ENCODE measurements at regions not wholly inside any gene's neighbourhood (a gene's known extent, or its start where the extent isn't known, plus 50 kb on each side); places are given as distances from the start of the nearest gene placed in this dataset.

DNA sequence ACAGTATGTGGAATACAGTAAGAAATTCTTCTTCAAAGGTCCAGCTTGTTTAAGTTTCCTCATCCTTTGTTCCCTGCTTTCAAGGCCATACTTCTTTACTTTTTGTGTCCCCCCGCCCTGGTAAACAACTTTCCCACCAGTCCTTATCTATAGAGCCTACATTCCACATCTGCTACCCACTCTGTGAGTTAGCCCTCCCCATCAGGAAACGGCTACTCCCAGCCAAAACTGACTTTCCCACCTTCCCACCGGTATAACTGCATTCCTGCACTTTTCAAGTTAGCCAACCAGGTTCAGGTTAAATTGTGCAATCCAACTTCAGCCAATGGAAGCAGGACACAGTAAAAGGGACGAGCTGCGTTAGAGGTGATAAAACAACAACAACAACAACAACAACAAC, 186.9 kb downstream of the DDX3Y start:
- DNase-seq = no peak
- Histone ChIP-seq H3K4me3 (no peak overlapping the region), H3K4me1 (no peaks in the 10 kb centered on the region), H3K9me3 (peaks cover 0 to 3% of the 10 kb centered on the region in 2 donors), H3K27ac (no peak overlapping the region), H3K27me3 (no peaks in the 10 kb centered on the region), H3K36me3 (no peaks in the 10 kb centered on the region)
- intact Hi-C loops (cut with DNase I) = no loop called here
- TF ChIP-seq CTCF (IDR thresholded peaks at IDR 0.05) = no peak
- no peak for ATAC-seq

- no peak overlapping the region for H3K4me3 ChIP-seq
- peaks cover 0 to 3% of the 10 kb centered on the region in 2 donors for H3K9me3 ChIP-seq
- ATAC-seq (no peak), DNase-seq (no peak)
- H3K27ac ChIP-seq = no peak overlapping the region
- intact Hi-C loops (cut with DNase I) = no loop called here
- no peaks in the 10 kb centered on the region for H3K27me3 ChIP-seq
- no peak for TF ChIP-seq CTCF (IDR thresholded peaks at IDR 0.05)
- H3K4me1 ChIP-seq = no peaks in the 10 kb centered on the region
- H3K36me3 ChIP-seq = no peaks in the 10 kb centered on the region
Measured at GRCh38 chrY:13092986-13093385, 188.3 kb downstream of the DDX3Y start.

- Histone ChIP-seq H3K36me3 (no peaks in the 10 kb centered on the region), H3K27ac (no peak overlapping the region), H3K27me3 (no peaks in the 10 kb centered on the region), H3K4me3 (no peak overlapping the region), H3K4me1 (no peaks in the 10 kb centered on the region), H3K9me3 (peaks cover 0 to 3% of the 10 kb centered on the region in 2 donors)
- TF ChIP-seq CTCF (IDR thresholded peaks at IDR 0.05) = no peak
- no peak for DNase-seq
- intact Hi-C loops (cut with DNase I) = no loop called here
- no peak for ATAC-seq
Measured at GRCh38 chrY:13093461-13093860, 188.8 kb downstream of the DDX3Y start.

DNA sequence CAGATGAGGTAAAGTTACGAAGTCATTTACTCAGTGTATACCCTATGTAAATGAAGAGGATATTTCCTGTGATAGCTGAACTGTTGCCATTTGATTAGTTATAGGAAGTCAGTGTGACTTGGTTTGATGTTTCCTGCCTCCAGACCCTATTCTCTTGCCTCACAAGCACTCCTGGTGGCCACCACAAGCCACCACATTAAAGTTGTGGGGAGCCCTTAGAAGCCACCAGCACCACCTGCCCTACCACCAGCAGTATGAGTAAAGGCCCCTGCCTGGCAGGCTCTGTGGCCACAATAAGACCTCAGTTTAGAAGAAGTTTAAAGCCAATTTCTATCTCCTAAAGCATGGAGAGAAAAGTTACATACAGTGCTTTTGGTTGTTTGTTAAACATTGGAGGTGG, 189.7 kb downstream of the DDX3Y start:
- Histone ChIP-seq H3K36me3 (no peaks in the 10 kb centered on the region), H3K27ac (no peak overlapping the region), H3K4me3 (no peak overlapping the region), H3K9me3 (no peaks in the 10 kb centered on the region), H3K27me3 (no peaks in the 10 kb centered on the region), H3K4me1 (no peaks in the 10 kb centered on the region)
- intact Hi-C loops (cut with DNase I) = no loop called here
- no peak for ATAC-seq
- TF ChIP-seq CTCF (IDR thresholded peaks at IDR 0.05) = no peak
- no peak for DNase-seq

DNA sequence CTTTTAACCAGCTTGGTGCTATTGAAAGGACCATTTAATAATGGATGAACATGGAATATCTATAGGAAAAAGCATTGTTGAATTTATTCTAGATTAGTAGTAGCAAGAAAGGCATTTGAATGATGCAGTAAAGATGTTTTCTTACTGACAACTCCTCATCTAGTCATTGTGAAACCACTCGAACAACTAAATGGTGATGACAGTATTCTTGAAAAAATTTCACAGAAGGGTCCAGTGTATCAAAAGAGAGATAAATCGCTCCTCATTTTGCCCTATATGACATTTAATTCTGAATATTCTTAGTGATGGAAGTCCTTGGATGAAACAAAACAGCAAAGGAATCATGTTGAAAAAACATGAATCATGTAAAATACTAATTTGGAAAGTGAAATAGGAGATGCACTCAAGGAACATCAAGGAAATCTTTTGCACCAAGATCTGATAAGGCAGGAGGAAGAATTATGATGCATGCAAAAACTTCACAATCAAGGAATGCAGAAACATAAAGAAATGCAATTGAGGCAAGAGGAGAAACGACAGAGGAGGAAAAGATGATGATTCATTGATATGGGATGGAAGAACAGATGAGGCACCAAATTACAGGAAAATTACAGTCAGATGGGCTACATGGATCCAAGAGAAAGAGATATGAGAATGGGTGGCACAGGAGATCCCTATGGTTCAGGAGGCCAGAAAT, 190.4 kb downstream of the DDX3Y start:
- H3K27me3 ChIP-seq = no peaks in the 10 kb centered on the region
- no peaks in the 10 kb centered on the region for H3K4me1 ChIP-seq
- ATAC-seq (no peak), DNase-seq (no peak)
- H3K4me3 ChIP-seq = no peak overlapping the region
- H3K36me3 ChIP-seq = no peaks in the 10 kb centered on the region
- H3K9me3 ChIP-seq = no peaks in the 10 kb centered on the region
- TF ChIP-seq CTCF (IDR thresholded peaks at IDR 0.05) = no peak
- no peak overlapping the region for H3K27ac ChIP-seq
- intact Hi-C loops (cut with DNase I) = no loop called here

All from left lung (tissue), 4 donors.